ENCODE measurements at regions not wholly inside any gene's neighbourhood (a gene's known extent, or its start where the extent isn't known, plus 50 kb on each side); places are given as distances from the start of the nearest gene placed in this dataset.

DNA sequence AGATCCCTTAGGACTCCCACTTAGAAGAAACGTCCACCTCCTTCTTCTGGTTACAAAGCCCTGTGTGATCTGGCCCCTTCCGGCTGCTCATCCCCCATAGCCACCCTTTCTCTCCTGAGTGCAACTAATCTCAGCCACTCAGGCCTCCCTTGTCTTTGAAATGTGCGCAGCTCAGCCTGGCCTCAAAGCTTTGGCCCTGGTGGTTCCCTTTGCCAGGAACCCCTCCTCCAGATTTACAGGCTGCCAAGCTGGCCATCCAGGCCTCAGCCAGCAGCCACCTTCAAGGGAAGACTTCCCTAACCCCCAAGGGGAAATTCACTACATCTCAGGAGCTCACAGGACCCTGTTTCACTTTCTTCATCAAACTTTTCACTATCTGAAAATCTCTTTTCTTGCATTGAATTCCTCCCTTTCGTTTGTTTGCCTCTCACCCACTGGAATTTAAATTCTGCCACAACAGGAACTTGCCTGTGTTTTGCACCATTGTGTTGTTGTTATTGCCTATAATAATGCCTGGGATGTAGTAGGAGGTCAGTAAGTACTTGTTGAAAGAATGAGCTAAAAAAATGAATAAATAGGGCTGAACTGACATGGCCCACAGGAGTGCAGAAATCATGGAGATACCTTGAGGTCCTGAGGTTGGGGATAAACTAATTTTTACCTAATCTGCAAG lies 109.5 kb upstream of the PFN2 start:
- DNase-seq: no peak

DNA sequence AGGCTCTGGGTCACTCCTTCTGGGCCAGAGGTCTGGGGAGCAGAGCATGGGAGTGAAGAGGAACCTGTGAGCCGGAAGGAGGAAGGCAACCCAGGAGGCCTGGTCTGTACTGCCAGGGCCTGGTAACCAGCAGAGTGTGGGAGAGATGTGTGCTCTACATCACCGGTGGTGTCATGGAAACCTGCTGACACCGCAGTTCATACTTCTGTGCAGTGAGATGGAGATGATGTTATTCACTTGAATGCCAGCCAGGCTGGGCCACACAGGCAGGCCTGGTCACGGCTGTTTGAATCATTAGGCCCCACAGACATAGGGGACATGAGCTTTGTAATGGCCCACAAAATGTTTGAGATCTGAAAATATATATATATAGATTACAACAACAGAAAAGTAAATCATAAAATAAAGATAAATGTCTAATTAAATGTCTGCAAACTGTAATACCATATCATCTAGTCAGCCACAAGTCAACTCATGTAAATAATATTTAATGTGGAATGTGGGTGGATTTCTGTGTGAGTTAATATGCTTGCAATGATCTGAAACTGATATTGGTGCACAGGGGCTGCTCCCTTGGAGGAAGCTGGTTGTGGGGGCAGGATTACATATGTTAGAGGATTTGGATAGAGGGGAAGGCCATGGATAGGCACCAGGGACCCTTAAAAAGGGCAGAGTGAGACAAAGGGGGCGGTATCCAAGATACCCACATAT lies 108.5 kb upstream of the PFN2 start:
- no peak for DNase-seq

DNA sequence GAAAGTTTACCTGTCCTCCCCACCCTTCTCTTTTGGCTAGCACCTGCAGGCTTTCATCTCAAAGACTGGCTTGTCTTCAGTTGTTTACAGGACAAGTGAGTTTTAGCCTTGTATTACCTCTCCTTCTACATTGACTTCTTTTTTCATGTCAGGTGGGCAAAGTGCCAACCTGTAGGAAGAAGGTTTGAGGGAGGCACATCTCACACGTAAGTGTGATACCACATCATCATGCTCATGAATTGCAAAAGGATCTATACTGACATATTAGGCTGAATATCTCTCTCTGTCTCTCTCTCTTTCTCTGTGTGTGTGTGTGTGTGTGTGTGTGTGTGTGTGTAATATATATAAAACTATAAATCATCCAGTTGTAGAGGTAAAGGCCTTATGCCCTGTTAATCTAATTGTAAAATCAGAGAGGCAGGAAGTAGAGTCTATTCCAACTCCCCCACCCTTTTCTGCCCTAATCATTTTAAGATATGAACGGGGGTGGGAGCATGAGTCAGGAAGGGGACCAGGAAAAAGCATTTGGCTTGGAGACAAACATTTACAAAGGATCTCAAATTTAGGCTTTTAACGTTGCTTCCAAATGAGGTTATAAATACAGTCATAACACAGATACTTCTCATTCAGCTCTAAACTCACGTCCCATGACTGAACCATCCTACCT lies 107.0 kb upstream of the PFN2 start:
- DNase-seq: no peak

DNA sequence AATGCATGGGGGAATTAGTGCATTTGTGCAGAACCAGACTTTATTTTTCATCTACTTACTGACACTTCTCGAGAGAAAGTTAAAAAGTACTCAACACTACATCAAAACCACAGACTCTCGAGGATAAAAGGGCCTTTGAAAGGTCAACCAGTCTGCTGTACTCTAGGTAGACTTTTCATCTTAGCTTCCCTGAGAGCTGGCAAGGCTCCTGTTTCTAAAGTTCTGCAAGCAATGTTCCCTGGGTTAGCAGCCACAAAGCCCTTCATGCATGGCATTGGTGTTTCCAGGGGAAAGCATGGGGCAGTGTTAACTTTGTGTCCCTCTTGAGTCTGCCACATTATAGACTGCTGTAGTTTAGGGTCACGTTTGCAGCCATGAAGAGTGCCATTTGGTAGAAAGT lies 106.4 kb upstream of the PFN2 start:
- no peak for DNase-seq

DNA sequence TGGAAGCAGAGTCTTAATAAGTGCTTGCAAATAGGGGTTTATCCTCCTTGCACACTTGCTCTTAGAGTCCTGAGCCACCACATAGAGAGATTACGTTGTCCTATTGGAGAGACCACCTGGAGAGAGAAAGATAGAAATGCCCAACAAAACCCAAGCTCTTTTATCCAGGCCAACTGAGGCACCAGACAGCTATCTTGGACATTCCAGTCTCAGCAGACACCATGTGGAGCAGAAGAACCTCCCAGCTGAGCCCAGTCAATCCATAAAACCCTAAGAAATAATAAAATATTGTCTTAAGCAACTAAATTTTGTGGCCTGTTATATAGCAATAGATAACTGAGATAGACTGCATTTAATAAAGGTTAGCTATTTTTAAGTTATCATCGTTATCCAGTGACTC lies 105.7 kb upstream of the PFN2 start:
- no peak for DNase-seq

DNA sequence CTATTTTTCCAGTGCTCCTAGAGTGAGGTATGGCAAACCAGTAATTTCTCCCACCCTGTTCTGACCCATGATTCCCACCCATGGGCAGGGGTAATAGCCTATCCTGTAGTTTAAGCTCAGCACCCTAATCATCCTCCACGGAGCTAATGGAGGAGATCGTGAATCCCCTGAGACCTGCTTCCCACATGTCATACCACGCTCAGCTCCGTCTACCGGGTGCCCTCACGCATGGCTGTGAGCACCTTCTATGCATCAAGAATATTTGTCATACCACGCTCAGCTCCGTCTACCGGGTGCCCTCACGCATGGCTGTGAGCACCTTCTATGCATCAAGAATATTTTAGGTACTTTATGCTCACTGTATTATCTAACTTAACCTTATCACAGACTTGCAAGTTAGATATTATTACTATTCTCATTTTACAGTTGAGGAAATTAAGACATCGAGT lies 104.7 kb upstream of the PFN2 start:
- no peak for DNase-seq

DNA sequence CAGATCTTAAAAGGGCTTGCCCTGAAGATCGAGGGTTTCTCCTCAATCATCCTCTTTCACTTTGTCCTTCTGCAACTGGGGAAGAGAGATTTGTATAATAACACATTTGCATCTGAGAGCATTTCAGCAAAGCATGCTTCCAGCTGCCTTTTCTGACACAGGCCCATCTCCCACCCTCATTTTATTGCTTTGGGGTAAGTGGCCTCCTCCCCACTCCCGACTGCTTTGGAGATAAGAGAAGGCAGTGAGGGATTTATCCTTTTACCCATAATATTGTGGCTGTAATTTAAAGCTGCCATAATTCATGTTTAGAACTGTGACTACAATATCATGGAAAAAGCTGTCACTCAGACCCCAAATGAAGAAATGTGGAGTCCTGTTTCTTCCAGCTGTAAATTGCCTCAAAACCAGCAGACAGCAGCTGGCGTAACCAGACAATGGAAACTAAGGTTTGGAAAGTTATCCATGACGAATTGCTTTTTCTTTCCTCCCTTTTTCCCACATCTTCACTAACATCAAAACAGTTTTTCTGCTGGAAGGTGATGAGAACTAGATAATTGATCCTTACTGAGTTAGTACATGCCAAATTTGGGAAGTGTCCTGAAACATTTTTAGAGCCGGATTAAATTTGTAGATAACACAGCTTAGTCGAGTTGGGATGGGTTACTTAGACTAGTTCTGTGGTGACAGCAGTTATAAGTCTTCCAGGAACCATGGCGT lies 104.2 kb upstream of the PFN2 start:
- no peak for DNase-seq

DNA sequence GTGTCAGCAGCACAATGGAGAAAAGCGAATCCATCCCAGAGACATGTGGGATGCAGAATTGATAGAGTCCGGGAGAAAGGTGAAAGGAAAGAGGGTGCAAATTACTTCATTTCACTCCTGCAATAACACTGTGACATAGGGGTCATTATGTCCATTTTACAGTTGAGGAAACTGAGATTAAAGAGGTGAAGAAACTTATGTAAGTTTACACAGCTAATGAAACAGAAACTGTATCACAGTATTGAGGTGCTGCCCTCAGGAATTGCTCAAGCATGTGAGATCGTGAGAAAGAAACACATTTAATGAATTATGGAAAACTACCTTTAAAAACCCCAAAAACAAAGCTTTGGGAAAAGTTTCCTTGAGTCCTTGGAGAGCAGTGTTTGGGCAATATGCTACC lies 103.6 kb upstream of the PFN2 start:
- no peak for DNase-seq

DNA sequence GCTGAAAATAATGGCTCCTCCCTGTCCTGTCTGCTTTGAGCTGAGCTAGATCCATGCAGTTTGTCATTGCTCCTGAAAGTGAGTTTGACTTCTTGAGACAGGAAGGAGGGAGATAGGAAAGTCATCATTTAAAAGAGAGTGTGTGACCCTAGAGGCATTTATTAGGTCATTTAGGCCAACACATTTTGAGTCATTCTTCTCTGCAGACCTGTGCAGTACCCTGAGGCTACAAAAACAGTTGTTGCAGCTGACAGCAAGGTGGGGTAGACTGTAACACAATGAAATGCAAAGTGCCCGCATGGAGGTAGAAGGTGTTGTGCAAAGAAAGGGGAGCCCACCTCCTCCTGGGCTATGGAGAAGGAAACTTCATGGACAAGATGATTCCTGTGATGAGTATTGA lies 102.8 kb upstream of the PFN2 start:
- no peak for DNase-seq

DNA sequence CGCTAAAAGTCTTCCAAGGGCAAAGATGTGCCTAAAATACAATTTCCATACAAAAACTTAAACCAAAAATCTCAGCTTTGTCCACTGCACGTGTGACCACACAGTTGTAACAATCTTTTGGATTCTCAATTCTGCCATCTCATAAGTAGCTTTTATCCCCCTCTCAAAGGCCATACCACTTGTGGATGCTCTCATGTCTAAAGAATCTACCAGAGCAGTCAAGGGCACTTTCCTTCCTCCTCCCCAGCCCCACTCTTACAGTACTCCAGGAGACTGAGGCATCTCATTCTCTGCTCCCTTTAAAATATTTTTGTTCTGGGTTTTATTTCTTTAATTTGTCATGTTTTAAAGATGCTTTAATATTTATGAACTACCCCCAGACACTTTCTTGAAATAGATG lies 102.3 kb upstream of the PFN2 start:
- no peak for DNase-seq

DNA sequence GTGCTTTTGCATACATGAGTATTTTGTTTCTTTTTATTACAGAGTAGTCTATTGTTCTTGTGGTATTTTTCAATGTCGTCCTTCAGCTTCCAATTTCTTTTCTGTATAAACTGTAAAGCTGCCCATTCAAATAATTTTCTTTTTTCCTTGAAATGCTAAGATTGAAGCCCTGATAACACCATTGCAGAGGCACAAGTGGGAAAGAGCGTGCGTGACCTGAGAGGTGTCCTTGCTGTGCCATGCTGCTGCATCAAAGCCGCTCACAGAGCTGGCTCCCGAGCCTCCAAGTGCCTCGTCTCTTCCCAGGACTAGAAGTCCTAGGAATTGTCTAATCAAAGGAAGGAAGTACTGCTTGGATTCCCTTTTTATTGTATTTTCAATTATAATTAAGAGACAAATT lies 101.9 kb upstream of the PFN2 start:
- no peak for DNase-seq

DNA sequence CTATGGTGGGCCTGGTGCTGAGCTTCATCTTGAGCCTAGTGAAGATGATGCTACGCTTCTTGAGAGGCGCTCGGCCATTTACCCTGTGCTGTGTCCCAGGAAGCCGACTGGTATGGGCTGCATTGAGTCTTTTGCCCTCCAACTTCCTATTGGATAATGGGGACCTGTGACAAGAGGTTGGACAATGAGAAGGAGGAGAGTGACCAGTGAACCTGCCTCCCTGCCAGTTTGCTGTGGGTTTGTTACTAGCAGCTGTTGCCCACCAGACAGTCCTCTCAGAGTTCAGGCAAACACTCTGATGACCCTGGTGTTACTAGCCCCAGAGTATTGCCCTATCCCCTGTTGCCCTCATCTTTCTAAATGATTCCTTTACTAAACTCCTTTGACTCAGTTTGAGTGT lies 99.6 kb upstream of the PFN2 start:
- DNase-seq: no peak

DNA sequence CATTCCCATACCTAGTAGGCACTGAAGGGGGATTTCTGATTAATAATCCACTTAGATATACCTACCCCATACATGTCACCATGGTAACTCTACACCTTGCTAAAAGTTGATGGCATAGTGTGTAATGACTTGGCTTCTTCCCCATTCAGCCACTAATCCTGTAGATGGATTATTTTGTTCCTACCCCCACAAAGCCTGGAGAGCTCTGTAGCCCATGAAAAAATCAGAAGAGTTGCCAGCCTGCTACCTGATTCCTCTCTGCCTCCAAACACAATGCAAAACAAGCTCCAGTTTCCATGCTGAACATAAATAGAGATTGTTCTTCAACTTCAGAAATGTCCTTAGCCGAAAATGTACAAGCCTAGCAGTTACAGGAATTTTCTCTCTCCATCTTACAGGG lies 98.9 kb upstream of the PFN2 start:
- DNase-seq: no peak

DNA sequence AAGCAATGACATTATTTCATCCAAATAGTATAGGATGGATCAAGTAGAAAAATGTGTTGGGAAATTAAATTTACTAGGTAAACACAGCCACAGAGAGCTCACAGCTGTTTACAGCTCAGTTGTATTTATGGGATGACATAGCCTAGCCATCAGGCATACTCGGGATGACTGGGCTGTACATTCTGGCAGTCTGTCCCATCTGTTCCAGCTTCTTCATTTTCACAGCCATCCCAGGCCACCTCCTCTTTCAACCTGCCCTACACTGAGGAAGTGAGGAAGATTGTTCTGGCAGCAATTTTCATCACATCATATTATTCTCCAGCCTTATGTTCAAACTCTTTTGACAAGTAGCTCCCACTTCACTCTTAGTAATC lies 98.4 kb upstream of the PFN2 start:
- no peak for DNase-seq

DNA sequence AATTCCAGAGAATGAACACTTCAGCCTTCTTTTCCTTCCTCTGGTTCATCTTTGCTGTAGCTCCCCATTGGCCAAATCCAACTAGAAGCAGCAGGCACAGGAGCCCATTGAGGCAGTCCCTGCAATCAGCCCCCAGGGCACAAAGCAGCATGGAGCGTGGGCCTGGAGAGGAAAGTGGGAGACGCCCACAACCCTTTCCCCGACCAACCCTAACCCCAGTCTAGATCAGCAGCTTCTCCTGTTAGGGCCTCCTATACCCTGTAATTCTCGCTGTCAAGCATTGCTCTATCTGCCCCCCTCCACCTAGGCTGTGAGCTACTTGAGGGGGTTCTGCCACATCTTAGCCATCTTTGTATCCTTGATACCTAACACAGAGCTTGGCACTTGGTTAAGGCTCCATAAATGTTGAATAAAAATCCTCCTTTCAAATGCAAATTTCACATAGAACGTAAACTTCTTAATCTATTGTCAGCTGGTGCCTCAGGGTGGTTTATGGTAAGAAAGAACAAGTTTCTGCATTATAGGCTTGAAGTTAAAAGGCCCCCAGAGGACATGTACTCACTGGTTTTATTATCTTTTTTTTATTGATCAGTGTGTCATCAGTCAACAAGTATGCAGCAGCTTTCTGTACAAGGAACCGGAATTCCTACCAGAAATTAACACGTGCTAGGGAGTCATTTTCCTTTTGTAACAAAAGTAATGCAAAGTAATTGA lies 97.9 kb upstream of the PFN2 start:
- DNase-seq: no peak

DNA sequence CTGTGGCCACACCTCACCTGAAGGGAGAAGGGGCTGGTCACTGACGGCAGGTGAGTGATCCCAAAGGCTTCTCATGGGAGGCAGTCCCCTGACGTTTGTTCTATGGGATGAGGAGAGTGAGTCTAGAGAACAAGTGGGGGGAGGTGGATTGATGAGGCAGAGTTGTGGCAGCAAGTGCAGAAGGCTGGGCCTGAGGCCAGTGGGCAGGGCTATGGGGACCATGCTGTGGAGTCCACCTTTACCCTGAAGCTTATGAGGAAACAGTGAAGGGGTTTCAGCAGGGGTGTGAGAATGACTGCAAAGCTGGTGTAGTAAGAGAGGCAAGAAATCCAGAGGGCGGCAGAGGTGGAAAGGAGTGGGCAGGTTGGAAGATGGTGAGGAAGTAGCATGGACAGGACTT lies 96.9 kb upstream of the PFN2 start:
- DNase-seq: no peak

DNA sequence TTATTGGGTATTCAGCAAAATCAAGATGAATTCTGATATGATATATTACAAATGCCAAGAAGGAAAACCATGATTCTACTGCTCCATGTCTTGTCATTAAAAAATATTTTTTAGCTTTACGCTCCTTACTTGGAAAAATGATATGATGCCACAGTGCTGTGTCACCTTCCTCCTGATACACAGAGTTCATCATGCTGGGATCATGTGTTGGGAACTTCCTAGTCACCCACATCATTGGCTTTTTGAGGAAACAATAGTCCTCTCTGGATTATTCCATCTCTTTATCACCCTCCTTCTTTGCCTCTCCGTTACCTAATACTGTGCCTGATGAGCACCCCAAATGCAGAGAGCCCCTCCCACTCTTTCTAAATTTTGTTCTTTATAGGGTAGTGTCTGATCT lies 94.3 kb upstream of the PFN2 start:
- no peak for DNase-seq

DNA sequence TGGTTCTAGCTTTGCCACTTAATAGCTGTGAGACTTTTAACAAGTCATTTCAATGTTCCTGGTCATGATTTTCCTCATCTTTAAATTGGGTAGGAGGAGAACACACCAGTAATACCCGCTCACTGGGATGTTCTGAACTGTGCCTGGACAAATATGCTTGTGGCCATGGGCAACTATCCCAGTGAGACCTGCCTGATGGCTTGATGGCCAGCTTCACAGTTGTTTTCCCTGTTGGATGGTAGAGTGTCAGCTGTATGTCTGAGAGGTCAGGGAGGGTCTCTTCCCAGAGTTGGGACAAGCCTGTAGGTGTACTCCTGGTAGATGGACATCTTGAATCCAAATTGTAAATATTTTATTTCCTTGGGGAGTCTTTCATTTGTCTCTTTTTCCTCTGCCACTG lies 92.5 kb upstream of the PFN2 start:
- DNase-seq: no peak

DNA sequence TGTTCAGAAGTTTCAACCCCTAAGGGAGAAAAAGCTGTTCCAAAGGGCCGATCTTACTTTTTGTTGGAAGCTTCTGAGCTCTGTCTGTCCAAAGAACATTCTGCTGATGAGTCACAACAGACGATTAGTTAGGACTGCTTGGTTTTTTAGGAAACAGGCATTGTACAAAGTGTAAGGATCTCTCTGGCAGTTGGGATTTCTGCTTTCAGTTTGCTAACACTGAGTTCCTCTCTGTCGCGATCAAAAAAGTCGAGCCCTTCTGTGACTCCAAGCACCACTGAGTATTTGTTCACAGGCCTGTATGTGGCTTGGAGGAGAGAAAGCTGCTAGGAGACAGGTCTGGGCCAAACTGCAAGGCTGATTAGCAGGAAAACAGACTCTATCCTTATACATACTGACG lies 91.8 kb upstream of the PFN2 start:
- DNase-seq: no peak

DNA sequence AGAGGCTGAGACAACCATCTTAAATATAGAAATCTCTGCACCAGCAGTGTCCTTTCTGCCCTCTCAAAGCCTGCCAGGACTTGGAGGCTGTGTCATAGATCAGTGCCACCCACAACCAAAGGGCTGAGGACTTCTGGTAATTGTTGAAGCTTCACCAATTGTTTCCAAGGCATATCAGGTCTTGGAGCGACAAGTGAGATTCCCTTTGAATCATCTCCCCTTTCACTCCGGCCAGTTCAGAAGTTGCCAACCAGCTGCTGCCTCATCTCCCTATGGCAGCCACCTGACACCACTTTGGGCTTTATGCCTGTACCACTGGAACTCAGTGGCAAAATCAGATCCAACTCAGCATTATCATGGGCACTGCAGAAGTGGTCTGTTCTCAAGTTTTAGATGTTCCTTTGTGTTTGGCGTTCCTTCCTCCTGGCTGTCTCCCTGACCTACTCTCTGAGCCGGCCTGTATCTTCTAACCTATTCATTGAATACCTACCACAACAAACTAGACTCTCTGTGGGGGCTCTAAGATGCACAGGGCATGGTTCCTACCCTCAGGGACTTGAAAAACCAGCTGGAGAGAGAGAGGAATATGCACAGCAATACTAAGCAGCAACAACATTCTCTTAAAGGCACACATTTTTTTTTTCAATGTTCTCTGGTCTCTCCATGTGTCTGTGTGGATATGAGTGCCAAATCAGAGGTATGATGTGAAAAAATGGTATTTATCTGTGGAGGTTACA lies 90.8 kb upstream of the PFN2 start:
- DNase-seq: no peak

DNA sequence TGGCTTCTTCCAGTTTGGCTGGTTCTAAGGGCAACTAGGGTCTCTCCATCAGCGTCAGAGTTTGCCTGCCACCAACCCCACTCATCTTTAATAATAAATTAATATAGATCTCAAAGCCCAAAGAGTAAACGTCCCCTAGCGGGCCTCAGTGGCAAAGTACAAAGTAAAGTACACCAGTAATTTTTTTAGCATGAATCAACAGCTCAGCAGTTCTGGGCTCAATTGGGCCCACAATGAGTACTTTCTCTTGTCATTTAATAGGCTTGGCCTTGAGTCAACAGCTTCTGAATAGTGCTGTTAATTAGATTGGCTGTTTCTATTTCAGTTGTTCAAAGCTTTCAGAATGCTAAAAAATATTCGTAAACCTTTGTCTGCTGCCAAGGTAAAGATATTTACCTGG lies 89.0 kb upstream of the PFN2 start:
- DNase-seq: no peak

DNA sequence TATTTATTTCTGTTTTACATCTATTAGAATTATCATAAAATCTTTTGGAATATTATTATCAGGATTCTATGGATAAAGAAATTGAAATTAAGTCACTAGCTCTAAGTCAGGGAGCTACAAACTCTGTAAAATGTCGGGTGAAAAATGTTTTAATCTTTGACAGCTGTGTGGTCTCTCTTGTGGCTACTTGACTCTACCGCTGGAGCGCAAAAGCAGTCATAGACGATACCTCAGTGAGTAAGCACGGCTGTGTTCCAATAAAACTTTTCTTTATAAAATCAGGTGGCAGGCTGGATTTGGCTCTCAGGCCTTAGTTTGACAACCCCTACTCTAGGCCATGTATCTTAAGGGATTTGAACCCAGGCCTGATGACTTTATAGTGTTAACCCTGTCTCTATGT lies 88.5 kb upstream of the PFN2 start:
- DNase-seq: no peak

DNA sequence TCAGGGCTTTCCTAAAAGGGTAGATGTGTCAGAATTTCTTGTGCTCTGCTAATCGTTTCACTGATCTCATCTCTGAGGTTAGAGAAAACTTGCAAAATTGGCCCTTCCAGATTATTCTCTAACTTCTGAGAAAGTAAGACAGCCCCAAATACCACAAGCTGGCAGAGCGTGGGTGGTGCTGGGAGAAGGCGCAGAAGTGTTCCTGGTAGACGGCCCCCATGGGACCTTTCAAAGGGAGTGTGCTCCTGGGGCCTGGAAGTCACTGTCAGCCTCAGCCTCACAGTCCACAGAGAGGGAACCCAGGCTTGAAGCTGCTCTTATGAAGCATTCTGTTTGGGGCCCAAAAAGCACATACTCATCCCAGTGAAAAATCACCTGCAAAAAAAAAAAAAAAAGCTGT lies 86.5 kb upstream of the PFN2 start:
- no peak for DNase-seq
